ENCODE measurements at regions not wholly inside any gene's neighbourhood (a gene's known extent, or its start where the extent isn't known, plus 50 kb on each side); places are given as distances from the start of the nearest gene placed in this dataset.
A peak's percentile ranks its signal among the peaks of the same experiment; 100 is the strongest.

- H3K27ac ChIP-seq (ENCODE audit: low read length) = no peak overlapping the region
- no peak overlapping the region for H3K4me3 ChIP-seq (ENCODE audit: low read length)
- DNase-seq = no peak
These were observed 308.7 kb downstream of the TTLL7 start for GRCh38 chr1:83689921-83690868.

GRCh38 chr1:83682132-83682531, 316.8 kb downstream of the TTLL7 start:
- Histone ChIP-seq H3K27me3 (ENCODE audit: control insufficient read depth, insufficient read depth, low read length) (no peaks in the 10 kb centered on the region), H3K27ac (ENCODE audit: low read length) (no peak overlapping the region), H3K36me3 (ENCODE audit: control insufficient read depth, insufficient read depth, low read length) (no peaks in the 10 kb centered on the region), H3K4me3 (ENCODE audit: low read length) (no peak overlapping the region), H3K4me1 (ENCODE audit: control insufficient read depth, insufficient read depth, low read length) (no peaks in the 10 kb centered on the region), H3K9me3 (replicated peaks; ENCODE audit: control insufficient read depth, low read depth, low read length) (no peaks in the 10 kb centered on the region)
- DNase-seq = no peak
- no CpG with 5 or more reads among the region's 2 CpGs for WGBS (ENCODE audit: insufficient coverage)

More at GRCh38 chr1:83689921-83690868, 308.7 kb downstream of the TTLL7 start:
- Histone ChIP-seq H3K36me3 (ENCODE audit: control insufficient read depth, insufficient read depth, low read length) (no peaks in the 10 kb centered on the region), H3K27me3 (ENCODE audit: control insufficient read depth, insufficient read depth, low read length) (no peaks in the 10 kb centered on the region), H3K4me1 (ENCODE audit: control insufficient read depth, insufficient read depth, low read length) (peaks cover 6% of the 10 kb centered on the region), H3K9me3 (replicated peaks; ENCODE audit: control insufficient read depth, low read depth, low read length) (no peaks in the 10 kb centered on the region)
- WGBS (ENCODE audit: insufficient coverage) = 94% methylated on average over 2 of the region's 6 CpGs

GRCh38 chr1:83676106-83676505, 322.8 kb downstream of the TTLL7 start:
- H3K4me3 ChIP-seq (ENCODE audit: low read length) = no peak overlapping the region
- 88% methylated on average over 1 of the region's 3 CpGs for WGBS (ENCODE audit: insufficient coverage)
- H3K27me3 ChIP-seq (ENCODE audit: control insufficient read depth, insufficient read depth, low read length) = no peaks in the 10 kb centered on the region
- H3K27ac ChIP-seq (ENCODE audit: low read length) = no peak overlapping the region
- no peak for DNase-seq
- no peaks in the 10 kb centered on the region for H3K4me1 ChIP-seq (ENCODE audit: control insufficient read depth, insufficient read depth, low read length)
- no peaks in the 10 kb centered on the region for H3K36me3 ChIP-seq (ENCODE audit: control insufficient read depth, insufficient read depth, low read length)
- H3K9me3 ChIP-seq (replicated peaks; ENCODE audit: control insufficient read depth, low read depth, low read length) = no peaks in the 10 kb centered on the region

- H3K27me3 ChIP-seq (ENCODE audit: control insufficient read depth, insufficient read depth, low read length) = no peaks in the 10 kb centered on the region
- no peaks in the 10 kb centered on the region for H3K9me3 ChIP-seq (replicated peaks; ENCODE audit: control insufficient read depth, low read depth, low read length)
- no peak overlapping the region for H3K27ac ChIP-seq (ENCODE audit: low read length)
- DNase-seq = no peak
- WGBS (ENCODE audit: insufficient coverage) = no CpG with 5 or more reads among the region's 1 CpG
- H3K4me1 ChIP-seq (ENCODE audit: control insufficient read depth, insufficient read depth, low read length) = no peaks in the 10 kb centered on the region
- H3K4me3 ChIP-seq (ENCODE audit: low read length) = no peak overlapping the region
- no peaks in the 10 kb centered on the region for H3K36me3 ChIP-seq (ENCODE audit: control insufficient read depth, insufficient read depth, low read length)
These were observed 325.6 kb downstream of the TTLL7 start for GRCh38 chr1:83673312-83673711.

- Histone ChIP-seq H3K9me3 (replicated peaks; ENCODE audit: control insufficient read depth, low read depth, low read length) (no peaks in the 10 kb centered on the region), H3K36me3 (ENCODE audit: control insufficient read depth, insufficient read depth, low read length) (no peaks in the 10 kb centered on the region), H3K4me1 (ENCODE audit: control insufficient read depth, insufficient read depth, low read length) (no peaks in the 10 kb centered on the region), H3K27me3 (ENCODE audit: control insufficient read depth, insufficient read depth, low read length) (no peaks in the 10 kb centered on the region), H3K27ac (ENCODE audit: low read length) (no peak overlapping the region), H3K4me3 (ENCODE audit: low read length) (no peak overlapping the region)
- DNase-seq = no peak
These were observed 327.3 kb downstream of the TTLL7 start for GRCh38 chr1:83671586-83671985.

- no peaks in the 10 kb centered on the region for H3K27me3 ChIP-seq (ENCODE audit: control insufficient read depth, insufficient read depth, low read length)
- no peak overlapping the region for H3K4me3 ChIP-seq (ENCODE audit: low read length)
- no peaks in the 10 kb centered on the region for H3K9me3 ChIP-seq (replicated peaks; ENCODE audit: control insufficient read depth, low read depth, low read length)
- WGBS (ENCODE audit: insufficient coverage) = no CpG with 5 or more reads among the region's 2 CpGs
- no peaks in the 10 kb centered on the region for H3K4me1 ChIP-seq (ENCODE audit: control insufficient read depth, insufficient read depth, low read length)
- H3K36me3 ChIP-seq (ENCODE audit: control insufficient read depth, insufficient read depth, low read length) = no peaks in the 10 kb centered on the region
- DNase-seq = no peak
- no peak overlapping the region for H3K27ac ChIP-seq (ENCODE audit: low read length)
These were observed 327.9 kb downstream of the TTLL7 start for GRCh38 chr1:83670909-83671565.

- Histone ChIP-seq H3K4me1 (ENCODE audit: control insufficient read depth, insufficient read depth, low read length) (peaks cover 7% of the 10 kb centered on the region), H3K36me3 (ENCODE audit: control insufficient read depth, insufficient read depth, low read length) (no peaks in the 10 kb centered on the region), H3K4me3 (ENCODE audit: low read length) (no peak overlapping the region), H3K27me3 (ENCODE audit: control insufficient read depth, insufficient read depth, low read length) (no peaks in the 10 kb centered on the region), H3K27ac (ENCODE audit: low read length) (peak overlapping the region; percentile 76), H3K9me3 (replicated peaks; ENCODE audit: control insufficient read depth, low read depth, low read length) (no peaks in the 10 kb centered on the region)
- DNase-seq = peak; percentile 83
- WGBS (ENCODE audit: insufficient coverage) = no CpG with 5 or more reads among the region's 5 CpGs
These were observed 357.0 kb downstream of the TTLL7 start for GRCh38 chr1:83641796-83642443.

- Histone ChIP-seq H3K4me1 (ENCODE audit: control insufficient read depth, insufficient read depth, low read length) (peaks cover 7% of the 10 kb centered on the region), H3K27me3 (ENCODE audit: control insufficient read depth, insufficient read depth, low read length) (no peaks in the 10 kb centered on the region), H3K4me3 (ENCODE audit: low read length) (peak overlapping the region; percentile 5), H3K27ac (ENCODE audit: low read length) (peak overlapping the region; percentile 76), H3K9me3 (replicated peaks; ENCODE audit: control insufficient read depth, low read depth, low read length) (no peaks in the 10 kb centered on the region), H3K36me3 (ENCODE audit: control insufficient read depth, insufficient read depth, low read length) (no peaks in the 10 kb centered on the region)
- DNase-seq = peak; percentile 61
- WGBS (ENCODE audit: insufficient coverage) = no CpG with 5 or more reads among the region's 5 CpGs
These were observed 357.7 kb downstream of the TTLL7 start for GRCh38 chr1:83641206-83641658.

- H3K4me3 ChIP-seq (ENCODE audit: low read length) = no peak overlapping the region
- H3K36me3 ChIP-seq (ENCODE audit: control insufficient read depth, insufficient read depth, low read length) = no peaks in the 10 kb centered on the region
- no peak overlapping the region for H3K27ac ChIP-seq (ENCODE audit: low read length)
- no peaks in the 10 kb centered on the region for H3K9me3 ChIP-seq (replicated peaks; ENCODE audit: control insufficient read depth, low read depth, low read length)
- WGBS (ENCODE audit: insufficient coverage) = no CpG with 5 or more reads among the region's 3 CpGs
- DNase-seq = no peak
- no peaks in the 10 kb centered on the region for H3K27me3 ChIP-seq (ENCODE audit: control insufficient read depth, insufficient read depth, low read length)
- H3K4me1 ChIP-seq (ENCODE audit: control insufficient read depth, insufficient read depth, low read length) = peaks cover 7% of the 10 kb centered on the region
These were observed 359.1 kb downstream of the TTLL7 start for GRCh38 chr1:83639785-83640184.

- H3K36me3 ChIP-seq (ENCODE audit: control insufficient read depth, insufficient read depth, low read length) = no peaks in the 10 kb centered on the region
- H3K4me3 ChIP-seq (ENCODE audit: low read length) = no peak overlapping the region
- H3K9me3 ChIP-seq (replicated peaks; ENCODE audit: control insufficient read depth, low read depth, low read length) = no peaks in the 10 kb centered on the region
- no peak overlapping the region for H3K27ac ChIP-seq (ENCODE audit: low read length)
- H3K27me3 ChIP-seq (ENCODE audit: control insufficient read depth, insufficient read depth, low read length) = no peaks in the 10 kb centered on the region
- peaks cover 7% of the 10 kb centered on the region for H3K4me1 ChIP-seq (ENCODE audit: control insufficient read depth, insufficient read depth, low read length)
- DNase-seq = no peak
These were observed 361.3 kb downstream of the TTLL7 start for GRCh38 chr1:83637586-83637985.

All from muscle of leg (tissue), 3 donors.